CD4-positive, alpha-beta T cell treated with Interleukin-6 at 100 ng/mL for 8 hours (primary cell): ENCODE measurements at regions not wholly inside any gene's neighbourhood (a gene's known extent, or its start where the extent isn't known, plus 50 kb on each side); places are given as distances from the start of the nearest gene placed in this dataset.
"Not testable (repeated sequence)": the region's sequence is repeated elsewhere in the genome, so short reads cannot be mapped to it uniquely, and the experiment has no call there.

ENCODE experiments used
- DNase-seq: peaks from one replicate; pipeline ENCODE4 v3.0.0-alpha.2; 2020; ENCODE audit warnings: mixed read lengths, low spot score

- DNase-seq: no peak
Measured at GRCh38 chr10:113495553-113495952, 57.3 kb upstream of the HABP2 start.

GRCh38 chr10:113496111-113497109 lies 56.4 kb upstream of the HABP2 start:
- no peak for DNase-seq

GRCh38 chr10:113497198-113497597 lies 55.7 kb upstream of the HABP2 start:
- no peak for DNase-seq

GRCh38 chr10:113498997-113499396 lies 53.9 kb upstream of the HABP2 start:
- DNase-seq: no peak

- DNase-seq: no peak
Measured at GRCh38 chr10:113499806-113500205, 53.0 kb upstream of the HABP2 start.

- not testable (repeated sequence) for DNase-seq
Measured at GRCh38 chr10:113501031-113501430, 51.8 kb upstream of the HABP2 start.
